ENCODE measurements at regions not wholly inside any gene's neighbourhood (a gene's known extent, or its start where the extent isn't known, plus 50 kb on each side); places are given as distances from the start of the nearest gene placed in this dataset.

GRCh38 chr18:35778850-35779627 lies 193.4 kb upstream of the RMP24 start:
- Histone ChIP-seq H3K27me3 (ENCODE audit: control insufficient read depth, insufficient read depth, low read length) (no peaks in the 10 kb centered on the region), H3K4me3 (ENCODE audit: low read depth, low read length) (no peak overlapping the region), H3K9me3 (ENCODE audit: control insufficient read depth, insufficient read depth, low read length) (no peaks in the 10 kb centered on the region), H3K27ac (ENCODE audit: low read depth, low read length) (no peak overlapping the region)
- CTCF ChIA-PET: no interaction called here
- no peak for DNase-seq (ENCODE audit: low read depth, low spot score)
- TF ChIP-seq CTCF (IDR thresholded peaks at IDR 0.05; ENCODE audit: low read depth, low read length): no peak
- POLR2A ChIA-PET: no interaction called here

DNA sequence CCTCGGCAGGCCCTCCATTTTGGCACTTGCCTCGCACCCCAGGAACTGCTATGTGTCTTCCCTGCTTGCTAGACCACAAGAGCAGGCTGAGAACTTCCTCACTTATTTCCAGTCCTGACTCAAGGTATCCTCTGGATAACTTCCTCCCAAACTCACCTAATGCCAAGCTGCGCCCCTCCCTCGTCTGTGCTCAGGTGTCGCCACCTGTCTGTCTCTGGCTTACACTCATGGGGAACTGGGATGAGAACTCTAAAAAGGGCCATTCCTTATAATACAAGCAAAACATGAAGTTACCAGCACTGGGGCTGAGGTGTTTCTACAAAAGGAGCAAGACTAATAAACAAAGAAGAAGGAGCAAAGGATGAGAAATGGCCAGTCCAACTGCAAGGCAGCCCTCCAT lies 191.5 kb upstream of the RMP24 start:
- ChIA-PET POLR2A (no interaction called here), CTCF (interaction anchor here (0.5 kb wide), 1 partner anchor 638 kb away, joined by 4 read pairs; no protein-coding TSS in a partner anchor)
- H3K9me3 ChIP-seq (ENCODE audit: control insufficient read depth, insufficient read depth, low read length): no peaks in the 10 kb centered on the region
- H3K27me3 ChIP-seq (ENCODE audit: control insufficient read depth, insufficient read depth, low read length): no peaks in the 10 kb centered on the region
- no peak for TF ChIP-seq CTCF (IDR thresholded peaks at IDR 0.05; ENCODE audit: low read depth, low read length)
- no peak for DNase-seq (ENCODE audit: low read depth, low spot score)
- H3K4me3 ChIP-seq (ENCODE audit: low read depth, low read length): no peak overlapping the region
- no peak overlapping the region for H3K27ac ChIP-seq (ENCODE audit: low read depth, low read length)

GRCh38 chr18:35782926-35783325 lies 189.6 kb upstream of the RMP24 start:
- DNase-seq (ENCODE audit: low read depth, low spot score): no peak
- Histone ChIP-seq H3K27ac (ENCODE audit: low read depth, low read length) (no peak overlapping the region), H3K4me3 (ENCODE audit: low read depth, low read length) (no peak overlapping the region), H3K27me3 (ENCODE audit: control insufficient read depth, insufficient read depth, low read length) (no peaks in the 10 kb centered on the region), H3K9me3 (ENCODE audit: control insufficient read depth, insufficient read depth, low read length) (no peaks in the 10 kb centered on the region)
- ChIA-PET CTCF (no interaction called here), POLR2A (no interaction called here)
- no peak for TF ChIP-seq CTCF (IDR thresholded peaks at IDR 0.05; ENCODE audit: low read depth, low read length)

- TF ChIP-seq CTCF (IDR thresholded peaks at IDR 0.05; ENCODE audit: low read depth, low read length): no peak
- Histone ChIP-seq H3K27me3 (ENCODE audit: control insufficient read depth, insufficient read depth, low read length) (no peaks in the 10 kb centered on the region), H3K4me3 (ENCODE audit: low read depth, low read length) (no peak overlapping the region), H3K27ac (ENCODE audit: low read depth, low read length) (no peak overlapping the region), H3K9me3 (ENCODE audit: control insufficient read depth, insufficient read depth, low read length) (no peaks in the 10 kb centered on the region)
- no peak for DNase-seq (ENCODE audit: low read depth, low spot score)
- CTCF ChIA-PET: interaction anchor here (1.0 kb wide), 1 partner anchor 30 kb away, joined by 3 read pairs; no protein-coding TSS in a partner anchor
- POLR2A ChIA-PET: no interaction called here
These were observed 186.0 kb upstream of the RMP24 start for GRCh38 chr18:35786365-35787042.

DNA sequence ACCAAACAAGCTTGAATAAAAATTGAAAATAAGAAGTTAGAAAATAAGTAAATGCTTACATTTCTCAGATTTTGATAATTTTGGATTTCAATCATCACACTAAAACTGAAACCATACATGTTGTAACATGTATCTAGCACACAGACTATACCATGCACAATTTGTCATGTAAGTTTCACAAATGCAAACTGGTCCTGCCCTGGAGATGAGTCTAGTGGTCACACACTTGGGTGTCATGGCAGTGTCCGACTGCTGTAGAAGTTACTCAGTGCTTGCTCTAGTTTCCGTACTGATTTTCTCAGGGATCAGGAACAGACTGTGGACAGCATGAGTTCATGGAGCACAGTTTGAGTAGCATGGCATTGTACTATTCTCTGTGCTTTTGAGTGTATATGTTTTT lies 182.9 kb upstream of the RMP24 start:
- DNase-seq (ENCODE audit: low read depth, low spot score): no peak
- H3K9me3 ChIP-seq (ENCODE audit: control insufficient read depth, insufficient read depth, low read length): no peaks in the 10 kb centered on the region
- ChIA-PET POLR2A (no interaction called here), CTCF (no interaction called here)
- no peaks in the 10 kb centered on the region for H3K27me3 ChIP-seq (ENCODE audit: control insufficient read depth, insufficient read depth, low read length)
- no peak for TF ChIP-seq CTCF (IDR thresholded peaks at IDR 0.05; ENCODE audit: low read depth, low read length)
- no peak overlapping the region for H3K4me3 ChIP-seq (ENCODE audit: low read depth, low read length)
- no peak overlapping the region for H3K27ac ChIP-seq (ENCODE audit: low read depth, low read length)
